ENCODE measurements at regions not wholly inside any gene's neighbourhood (a gene's known extent, or its start where the extent isn't known, plus 50 kb on each side); places are given as distances from the start of the nearest gene placed in this dataset.
"Not testable (repeated sequence)": the region's sequence is repeated elsewhere in the genome, so short reads cannot be mapped to it uniquely, and the experiment has no call there.

DNA sequence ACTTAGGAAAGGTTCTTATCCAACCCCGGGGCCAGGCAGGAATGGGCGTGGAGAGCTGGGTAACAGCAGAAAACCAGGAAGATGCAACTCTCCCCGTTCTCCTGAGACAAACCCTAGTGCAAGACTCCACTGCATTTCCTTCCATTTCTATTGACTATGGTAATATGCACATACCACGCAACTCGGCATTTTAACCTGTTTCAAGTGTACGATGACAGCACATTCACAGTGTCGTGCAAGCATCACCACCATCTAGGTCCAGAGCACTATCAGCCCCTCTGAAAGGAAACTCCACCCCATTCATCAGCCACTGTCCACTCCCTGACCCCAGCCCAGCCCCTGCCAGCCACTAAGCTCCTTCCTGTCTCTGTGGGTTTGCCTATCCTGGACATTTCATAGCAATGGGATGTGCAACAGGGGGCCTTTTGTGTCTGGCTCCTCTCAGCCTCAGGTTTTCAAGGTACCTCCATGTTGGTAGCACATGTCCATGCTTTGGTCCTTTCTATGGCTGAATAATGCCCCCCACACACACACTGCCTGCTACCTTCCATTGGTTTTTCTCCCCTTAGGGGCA, 441.9 kb downstream of the SOX9 start:
- H3K4me3 Mint-ChIP-seq: no peak overlapping the region
- H3K27ac Mint-ChIP-seq: no peak overlapping the region
- H3K9me3 Mint-ChIP-seq (ENCODE audit: low read depth): no peaks in the 10 kb centered on the region
- H3K27me3 Mint-ChIP-seq: no peaks in the 10 kb centered on the region
- peaks cover 3% of the 10 kb centered on the region for H3K4me1 Mint-ChIP-seq (ENCODE audit: low read depth)
- no peaks in the 10 kb centered on the region for H3K36me3 Mint-ChIP-seq

GRCh38 chr17:72563952-72564351, 443.1 kb downstream of the SOX9 start:
- H3K4me3 Mint-ChIP-seq: no peak overlapping the region
- no peaks in the 10 kb centered on the region for H3K27me3 Mint-ChIP-seq

DNA sequence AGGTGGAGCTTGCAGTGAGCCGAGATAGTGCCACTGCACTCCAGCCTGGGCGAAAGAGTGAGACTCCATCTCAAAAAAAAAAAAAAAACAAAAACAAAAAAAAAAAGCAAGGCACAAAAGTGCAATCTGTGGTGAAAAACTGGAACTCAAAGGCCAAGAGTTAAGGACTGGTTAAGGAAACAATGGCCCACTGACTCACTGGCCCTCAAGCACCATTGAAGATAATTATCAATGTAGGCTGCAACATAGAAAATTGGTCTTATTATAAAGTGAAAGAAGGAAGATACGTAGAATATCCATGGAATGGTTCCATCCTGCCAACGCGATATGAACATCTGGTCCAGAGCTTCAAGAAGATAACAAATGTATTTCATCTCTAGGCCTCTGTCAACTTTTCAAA, 444.2 kb downstream of the SOX9 start:
- Mint-ChIP-seq H3K4me3 (no peak overlapping the region), H3K27ac (no peak overlapping the region), H3K36me3 (no peaks in the 10 kb centered on the region), H3K4me1 (ENCODE audit: low read depth) (peaks cover 3% of the 10 kb centered on the region), H3K27me3 (no peaks in the 10 kb centered on the region), H3K9me3 (ENCODE audit: low read depth) (no peaks in the 10 kb centered on the region)

More at GRCh38 chr17:72563952-72564351, 443.1 kb downstream of the SOX9 start:
- no peaks in the 10 kb centered on the region for H3K9me3 Mint-ChIP-seq (ENCODE audit: low read depth)
- no peaks in the 10 kb centered on the region for H3K36me3 Mint-ChIP-seq
- no peak overlapping the region for H3K27ac Mint-ChIP-seq
- H3K4me1 Mint-ChIP-seq (ENCODE audit: low read depth): peaks cover 3% of the 10 kb centered on the region

DNA sequence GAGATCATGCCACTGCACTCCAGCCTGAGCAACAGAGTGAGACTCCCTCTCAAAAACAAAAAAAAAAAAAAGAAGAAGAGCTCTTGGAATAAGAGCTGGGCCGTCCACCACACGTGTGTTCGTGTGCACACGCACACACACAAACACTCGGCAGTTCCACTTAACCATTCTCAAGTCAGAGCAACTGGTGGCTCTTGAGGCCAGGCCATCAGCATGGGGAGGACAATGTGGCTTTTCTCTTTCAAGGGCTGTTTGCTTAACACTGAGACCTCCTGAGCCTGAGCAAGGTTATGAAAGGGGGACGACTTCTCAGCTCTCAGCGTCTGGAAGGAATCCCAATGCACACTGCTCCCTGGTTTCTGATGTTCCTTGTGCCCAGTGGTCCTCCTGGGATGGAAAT, 444.9 kb downstream of the SOX9 start:
- Mint-ChIP-seq H3K4me1 (ENCODE audit: low read depth) (peaks cover 3% of the 10 kb centered on the region), H3K36me3 (no peaks in the 10 kb centered on the region), H3K4me3 (no peak overlapping the region), H3K27ac (no peak overlapping the region), H3K27me3 (no peaks in the 10 kb centered on the region), H3K9me3 (ENCODE audit: low read depth) (no peaks in the 10 kb centered on the region)

DNA sequence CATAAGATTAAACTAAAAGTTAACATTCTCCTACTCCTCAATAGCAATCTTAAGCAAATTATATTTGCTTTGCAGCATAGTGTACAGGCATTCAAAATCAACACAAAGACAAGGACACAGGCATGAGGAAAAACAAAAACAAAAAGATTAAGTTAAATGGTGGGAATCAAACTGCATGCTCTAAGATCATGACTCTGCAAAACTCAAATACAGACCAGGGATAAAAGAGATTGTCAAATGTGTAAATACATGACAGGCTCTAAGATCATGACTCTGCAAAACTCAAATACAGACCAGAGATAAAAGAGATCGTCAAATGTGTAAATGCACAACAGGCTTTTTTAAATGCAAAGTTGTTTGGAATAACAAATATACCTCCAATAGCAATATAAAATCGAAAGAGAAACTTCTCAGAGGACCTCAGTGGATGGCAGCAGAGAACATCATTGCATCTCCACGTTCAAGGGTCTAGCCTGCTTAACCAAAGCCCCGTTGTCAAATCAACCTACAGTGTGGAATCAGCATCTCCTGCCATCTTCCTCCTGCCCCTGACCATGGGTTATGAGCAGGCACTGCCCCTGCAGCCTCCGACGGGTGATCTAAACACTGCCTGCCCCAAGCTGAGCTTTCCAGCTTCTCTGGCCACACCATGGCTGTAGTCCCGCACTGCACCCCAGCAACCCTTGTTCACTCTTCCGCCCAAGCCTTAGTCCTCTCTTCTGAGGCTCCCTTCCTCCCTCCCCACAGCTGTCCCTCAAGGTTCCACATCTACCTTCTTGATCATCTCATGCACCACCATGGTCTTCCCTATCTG, 446.1 kb downstream of the SOX9 start:
- Mint-ChIP-seq H3K36me3 (no peaks in the 10 kb centered on the region), H3K9me3 (ENCODE audit: low read depth) (no peaks in the 10 kb centered on the region), H3K4me3 (no peak overlapping the region), H3K4me1 (ENCODE audit: low read depth) (peaks cover 3% of the 10 kb centered on the region), H3K27ac (no peak overlapping the region), H3K27me3 (no peaks in the 10 kb centered on the region)

DNA sequence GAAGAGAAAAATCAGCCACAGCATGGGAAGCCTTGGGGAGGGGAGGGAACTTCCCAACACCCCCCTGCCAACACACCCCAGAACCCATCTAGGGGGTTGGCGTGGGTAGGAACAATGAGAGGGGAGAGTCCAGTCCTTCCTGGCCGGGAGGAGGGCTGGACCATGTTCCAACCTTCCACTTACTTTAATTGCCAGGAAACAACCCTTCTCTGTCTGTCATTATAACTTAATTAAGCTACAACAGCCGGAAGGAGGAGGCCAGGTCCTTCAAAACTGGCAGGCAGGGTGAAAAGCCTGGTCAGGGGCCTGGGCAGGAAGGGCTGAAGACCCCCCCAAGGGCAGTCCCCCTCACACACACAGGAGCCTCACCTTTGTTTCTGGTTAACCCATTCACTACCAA, 447.0 kb downstream of the SOX9 start:
- H3K9me3 Mint-ChIP-seq (ENCODE audit: low read depth): no peaks in the 10 kb centered on the region
- no peaks in the 10 kb centered on the region for H3K27me3 Mint-ChIP-seq
- H3K4me1 Mint-ChIP-seq (ENCODE audit: low read depth): peaks cover 3% of the 10 kb centered on the region
- H3K27ac Mint-ChIP-seq: no peak overlapping the region
- no peaks in the 10 kb centered on the region for H3K36me3 Mint-ChIP-seq
- no peak overlapping the region for H3K4me3 Mint-ChIP-seq

DNA sequence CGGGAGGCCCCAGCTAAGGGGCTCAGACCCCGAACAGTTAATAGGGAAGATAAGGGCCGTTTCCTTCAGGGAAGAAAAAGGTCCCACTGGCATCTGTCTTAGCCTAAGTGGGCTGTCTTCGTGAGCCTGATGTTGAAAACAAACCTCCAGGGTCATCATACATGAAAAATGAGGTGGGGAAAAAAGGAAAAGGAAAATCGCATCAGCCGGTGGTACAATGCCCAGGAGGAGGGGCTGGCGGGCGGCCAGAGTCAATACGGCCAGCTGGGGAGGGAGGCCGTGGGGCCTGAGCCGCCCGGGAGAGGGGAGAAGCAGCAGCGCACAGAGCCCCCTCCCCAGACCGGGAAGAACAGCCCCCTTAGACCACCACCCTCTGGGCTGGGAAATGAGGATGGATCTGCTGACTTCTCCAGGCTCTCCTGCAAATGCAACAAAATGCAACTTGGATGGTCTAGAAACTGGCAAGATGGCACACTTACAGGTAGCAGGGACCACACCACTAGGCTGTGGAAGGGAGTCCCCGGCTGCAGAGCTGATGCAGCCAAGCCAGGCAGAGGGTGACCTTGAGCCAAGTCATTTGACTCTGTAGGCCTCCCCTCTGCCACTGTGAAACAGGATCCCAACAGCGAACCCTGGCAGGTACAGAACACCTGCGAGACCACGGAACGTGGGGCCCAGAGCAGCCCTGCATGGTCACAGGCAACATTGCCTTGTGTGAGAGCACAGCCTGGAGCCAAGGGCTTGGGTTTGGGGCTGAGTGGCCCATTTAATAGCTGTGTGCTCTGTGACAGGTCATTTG, 448.5 kb downstream of the SOX9 start:
- Mint-ChIP-seq H3K4me3 (no peak overlapping the region), H3K9me3 (ENCODE audit: low read depth) (no peaks in the 10 kb centered on the region), H3K27ac (no peak overlapping the region), H3K27me3 (peaks cover 3% of the 10 kb centered on the region), H3K4me1 (ENCODE audit: low read depth) (peaks cover 3% of the 10 kb centered on the region), H3K36me3 (no peaks in the 10 kb centered on the region)

GRCh38 chr17:72571813-72572396, 451.1 kb downstream of the SOX9 start:
- H3K36me3 Mint-ChIP-seq: no peaks in the 10 kb centered on the region
- peaks cover 8% of the 10 kb centered on the region for H3K27me3 Mint-ChIP-seq
- H3K9me3 Mint-ChIP-seq (ENCODE audit: low read depth): no peaks in the 10 kb centered on the region
- no peak overlapping the region for H3K4me3 Mint-ChIP-seq
- no peak overlapping the region for H3K27ac Mint-ChIP-seq
- H3K4me1 Mint-ChIP-seq (ENCODE audit: low read depth): peaks cover 3% of the 10 kb centered on the region

DNA sequence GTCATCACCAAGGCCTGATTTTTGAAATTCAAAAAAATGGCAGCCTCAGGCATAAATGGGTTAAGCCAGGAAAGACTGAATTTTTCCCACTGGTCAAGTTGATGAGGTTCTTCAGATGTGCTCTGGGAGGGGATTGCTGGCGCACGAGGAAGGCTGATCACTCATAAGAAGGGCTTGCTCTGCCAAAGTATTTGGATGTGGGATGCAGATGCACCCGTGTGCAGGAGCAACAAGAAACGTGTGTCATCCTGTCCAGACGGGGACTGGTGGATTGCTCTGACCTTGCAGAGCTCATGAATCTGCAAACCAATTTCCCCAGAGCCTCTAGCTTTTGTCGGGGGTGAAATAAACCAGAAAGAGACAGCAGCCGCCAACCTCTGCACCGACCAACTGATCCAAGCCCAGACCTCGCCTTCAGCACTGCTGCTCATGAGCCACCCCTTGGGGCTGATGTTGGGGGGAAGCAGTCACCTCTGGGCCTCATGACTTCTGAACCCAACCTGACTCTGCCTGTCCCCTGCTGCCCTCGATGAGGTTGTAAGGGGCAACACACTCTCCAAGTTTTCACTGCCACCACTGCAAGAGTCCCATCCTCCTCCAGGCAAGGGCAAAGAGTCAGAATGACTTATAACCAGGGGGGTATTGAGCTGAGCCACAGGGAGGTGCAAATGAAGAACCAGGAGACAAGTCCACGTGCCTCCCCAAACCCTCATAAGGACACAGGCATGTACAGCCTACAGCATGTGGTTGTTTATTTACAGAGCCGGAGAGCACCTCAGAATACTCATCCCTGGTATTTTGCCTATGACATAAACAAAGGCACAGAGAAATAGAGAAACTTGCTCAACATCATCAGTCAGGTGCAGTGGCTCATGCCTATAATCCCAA, 452.0 kb downstream of the SOX9 start:
- Mint-ChIP-seq H3K4me3 (no peak overlapping the region), H3K36me3 (no peaks in the 10 kb centered on the region), H3K27me3 (peaks cover 8% of the 10 kb centered on the region), H3K4me1 (ENCODE audit: low read depth) (no peaks in the 10 kb centered on the region), H3K27ac (no peak overlapping the region), H3K9me3 (ENCODE audit: low read depth) (no peaks in the 10 kb centered on the region)

DNA sequence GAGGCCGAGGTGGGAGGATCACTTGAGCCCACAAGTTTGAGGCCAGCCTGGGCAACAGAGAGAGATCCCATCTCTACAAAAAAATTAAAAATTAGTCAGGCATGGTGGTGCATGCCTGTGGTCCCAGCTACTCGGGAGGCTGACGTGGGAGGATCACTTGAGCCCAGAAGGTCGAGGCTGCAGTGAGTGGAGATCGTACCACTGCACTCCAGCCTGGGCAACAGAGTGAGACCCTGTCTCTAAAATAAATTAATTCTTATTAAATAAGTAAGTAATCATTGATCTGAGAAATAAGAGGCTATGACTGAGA, 452.6 kb downstream of the SOX9 start:
- not testable (repeated sequence) for H3K36me3 Mint-ChIP-seq; H3K9me3 Mint-ChIP-seq (ENCODE audit: low read depth); H3K4me1 Mint-ChIP-seq (ENCODE audit: low read depth); H3K27me3 Mint-ChIP-seq; H3K4me3 Mint-ChIP-seq; H3K27ac Mint-ChIP-seq

- H3K36me3 Mint-ChIP-seq: no peaks in the 10 kb centered on the region
- H3K9me3 Mint-ChIP-seq (ENCODE audit: low read depth): no peaks in the 10 kb centered on the region
- peaks cover 9% of the 10 kb centered on the region for H3K27me3 Mint-ChIP-seq
- no peak overlapping the region for H3K27ac Mint-ChIP-seq
- no peaks in the 10 kb centered on the region for H3K4me1 Mint-ChIP-seq (ENCODE audit: low read depth)
- no peak overlapping the region for H3K4me3 Mint-ChIP-seq
Measured at GRCh38 chr17:72574675-72575510, 454.1 kb downstream of the SOX9 start.

DNA sequence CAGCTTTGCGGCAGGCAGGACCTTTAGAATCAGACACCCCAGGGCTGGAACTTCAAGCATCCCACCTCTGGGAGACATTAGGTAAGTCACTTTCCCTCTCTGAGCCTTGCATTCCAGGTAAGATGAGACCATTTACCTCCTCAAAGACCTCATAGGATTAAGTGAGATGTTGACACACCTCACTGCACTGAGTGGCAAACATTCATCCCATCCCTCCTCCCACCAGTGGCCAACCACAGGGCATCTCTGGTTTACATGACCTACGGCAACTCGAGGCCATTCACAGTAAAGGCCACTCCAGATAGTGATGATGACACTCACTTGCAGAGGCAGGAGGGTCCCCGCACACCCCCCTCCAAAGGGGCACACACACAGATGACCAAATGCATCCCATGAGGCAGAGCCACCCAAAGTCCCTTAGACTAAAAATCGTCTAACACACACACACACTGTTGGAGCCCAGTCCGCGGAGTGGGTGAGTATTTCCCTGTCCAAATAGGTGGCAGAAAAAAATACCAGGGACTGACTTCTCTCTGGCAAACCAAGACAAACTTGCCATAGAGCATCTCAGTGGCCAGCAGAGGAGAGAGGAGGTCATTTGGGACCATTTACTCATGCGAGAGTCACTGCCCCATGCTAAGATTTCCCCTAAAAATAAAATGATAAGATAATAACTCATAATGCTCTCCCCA, 454.9 kb downstream of the SOX9 start:
- Mint-ChIP-seq H3K4me1 (ENCODE audit: low read depth) (no peaks in the 10 kb centered on the region), H3K9me3 (ENCODE audit: low read depth) (no peaks in the 10 kb centered on the region), H3K36me3 (no peaks in the 10 kb centered on the region), H3K27ac (no peak overlapping the region), H3K27me3 (peaks cover 9% of the 10 kb centered on the region), H3K4me3 (no peak overlapping the region)

DNA sequence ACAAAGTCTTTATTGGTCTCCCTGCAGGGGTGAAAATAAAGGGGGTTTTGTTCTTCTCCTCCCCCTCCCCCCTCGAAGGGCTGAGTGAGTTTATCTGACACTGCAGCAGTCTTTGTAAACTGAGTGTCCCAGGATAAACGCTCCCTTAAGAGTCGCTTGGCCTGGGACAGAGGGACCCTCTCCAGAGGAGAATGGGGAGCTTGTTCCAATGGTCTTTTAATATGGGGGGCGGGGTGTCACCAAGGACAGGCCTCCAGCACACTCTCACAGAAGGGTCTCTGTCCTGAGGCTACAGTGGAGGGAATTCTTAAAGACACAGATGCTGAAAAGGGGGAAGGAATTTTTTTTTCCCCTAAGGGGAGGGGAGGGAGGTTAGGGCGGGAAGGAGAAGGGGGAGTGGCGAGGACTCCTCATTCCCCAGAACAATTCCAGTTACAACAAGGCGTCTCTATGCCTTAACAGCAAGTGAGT, 455.5 kb downstream of the SOX9 start:
- H3K4me3 Mint-ChIP-seq: no peak overlapping the region

More for the DNA sequence above, 455.5 kb downstream of the SOX9 start:
- Mint-ChIP-seq H3K36me3 (no peaks in the 10 kb centered on the region), H3K27ac (no peak overlapping the region), H3K4me1 (ENCODE audit: low read depth) (no peaks in the 10 kb centered on the region), H3K9me3 (ENCODE audit: low read depth) (no peaks in the 10 kb centered on the region), H3K27me3 (peaks cover 9% of the 10 kb centered on the region)

All from activated naive CD8-positive, alpha-beta T cell (primary cell).